ENCODE measurements at regions not wholly inside any gene's neighbourhood (a gene's known extent, or its start where the extent isn't known, plus 50 kb on each side); places are given as distances from the start of the nearest gene placed in this dataset.

- intact Hi-C loops (cut with DNase I) = no loop called here
- DNase-seq (no peak), ATAC-seq (no peak)
- Histone ChIP-seq H3K4me1 (no peaks in the 10 kb centered on the region), H3K27me3 (ENCODE audit: insufficient read depth in 3 of 3, low read length in 2 of 3) (no peaks in the 10 kb centered on the region), H3K27ac (no peak overlapping the region), H3K36me3 (ENCODE audit: insufficient read depth in 1 of 2, low read depth in 1 of 2) (no peaks in the 10 kb centered on the region), H3K9me3 (peaks cover 9% of the 10 kb centered on the region), H3K4me3 (no peak overlapping the region)
- TF ChIP-seq, protein P1, sequence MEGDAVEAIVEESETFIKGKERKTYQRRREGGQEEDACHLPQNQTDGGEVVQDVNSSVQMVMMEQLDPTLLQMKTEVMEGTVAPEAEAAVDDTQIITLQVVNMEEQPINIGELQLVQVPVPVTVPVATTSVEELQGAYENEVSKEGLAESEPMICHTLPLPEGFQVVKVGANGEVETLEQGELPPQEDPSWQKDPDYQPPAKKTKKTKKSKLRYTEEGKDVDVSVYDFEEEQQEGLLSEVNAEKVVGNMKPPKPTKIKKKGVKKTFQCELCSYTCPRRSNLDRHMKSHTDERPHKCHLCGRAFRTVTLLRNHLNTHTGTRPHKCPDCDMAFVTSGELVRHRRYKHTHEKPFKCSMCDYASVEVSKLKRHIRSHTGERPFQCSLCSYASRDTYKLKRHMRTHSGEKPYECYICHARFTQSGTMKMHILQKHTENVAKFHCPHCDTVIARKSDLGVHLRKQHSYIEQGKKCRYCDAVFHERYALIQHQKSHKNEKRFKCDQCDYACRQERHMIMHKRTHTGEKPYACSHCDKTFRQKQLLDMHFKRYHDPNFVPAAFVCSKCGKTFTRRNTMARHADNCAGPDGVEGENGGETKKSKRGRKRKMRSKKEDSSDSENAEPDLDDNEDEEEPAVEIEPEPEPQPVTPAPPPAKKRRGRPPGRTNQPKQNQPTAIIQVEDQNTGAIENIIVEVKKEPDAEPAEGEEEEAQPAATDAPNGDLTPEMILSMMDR (IDR thresholded peaks at IDR 0.05) = no peak
- WGBS, 3 donors = 80 to 88% (median 87%) methylated on average over 1 of the region's 1 CpG
These were observed 158.8 kb upstream of the DACH1 start for GRCh38 chr13:72025836-72026235.

DNA sequence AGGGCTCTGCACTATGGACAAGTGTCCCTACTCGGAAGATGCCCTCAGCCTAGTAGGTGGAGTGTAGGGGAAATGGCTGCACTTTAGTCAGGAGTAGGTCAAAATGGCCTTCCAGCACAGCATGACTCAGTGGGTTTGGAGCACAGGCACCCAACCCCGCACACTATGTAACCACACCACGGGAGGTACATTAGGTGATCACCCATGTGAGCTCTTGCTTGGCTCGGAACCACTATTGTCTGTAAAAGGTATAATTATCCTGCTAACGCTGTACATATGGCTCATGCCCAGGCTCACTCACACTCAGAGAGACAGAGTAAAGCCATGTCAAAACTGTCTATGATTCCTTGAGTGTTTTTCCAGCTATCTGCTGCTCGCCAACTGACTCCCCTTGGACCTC lies 156.9 kb upstream of the DACH1 start:
- ATAC-seq = no peak
- DNase-seq = no peak
- Histone ChIP-seq H3K36me3 (ENCODE audit: insufficient read depth in 1 of 2, low read depth in 1 of 2) (no peaks in the 10 kb centered on the region), H3K4me1 (no peaks in the 10 kb centered on the region), H3K4me3 (no peak overlapping the region), H3K27me3 (ENCODE audit: insufficient read depth in 3 of 3, low read length in 2 of 3) (no peaks in the 10 kb centered on the region), H3K9me3 (no peaks in the 10 kb centered on the region), H3K27ac (no peak overlapping the region)
- TF ChIP-seq, protein P1 (IDR thresholded peaks at IDR 0.05) = no peak
- WGBS, 3 donors = 89 to 93% (median 91%) methylated on average over 6 of the region's 6 CpGs
- intact Hi-C loops (cut with DNase I) = no loop called here

- H3K4me1 ChIP-seq = no peaks in the 10 kb centered on the region
These were observed 138.5 kb upstream of the DACH1 start for GRCh38 chr13:72005455-72005854.

DNA sequence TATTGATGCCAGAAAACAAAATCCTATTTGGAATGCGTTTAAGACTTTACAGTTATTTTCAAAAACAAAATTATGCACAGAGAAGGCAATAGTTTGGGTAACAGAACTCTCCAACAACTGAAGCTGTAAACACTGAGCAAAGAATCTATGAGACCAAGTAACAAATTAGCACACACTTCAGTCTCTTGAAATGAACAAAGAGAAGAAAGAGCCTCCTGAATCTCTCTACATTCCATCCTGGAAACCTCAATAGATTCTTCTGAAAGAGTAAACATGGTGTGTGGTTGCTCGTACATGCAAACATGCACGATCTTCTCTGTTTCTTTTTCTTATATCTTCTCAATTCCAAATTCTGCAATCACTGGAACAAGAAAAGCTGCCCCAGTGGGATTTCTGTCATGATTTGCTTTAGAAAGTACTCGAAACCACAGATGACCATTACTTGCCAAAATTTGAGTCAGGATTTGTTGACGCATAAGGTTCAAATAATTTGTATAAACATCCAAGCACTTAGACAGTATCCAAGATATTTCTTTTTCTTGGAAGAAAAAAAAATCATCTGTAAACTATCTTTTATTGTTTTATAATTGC lies 137.9 kb upstream of the DACH1 start:
- TF ChIP-seq, protein P1 (IDR thresholded peaks at IDR 0.05) = no peak
- intact Hi-C loops (cut with DNase I) = no loop called here
- H3K27ac ChIP-seq = no peak overlapping the region
- no peaks in the 10 kb centered on the region for H3K4me1 ChIP-seq
- no peaks in the 10 kb centered on the region for H3K27me3 ChIP-seq (ENCODE audit: insufficient read depth in 3 of 3, low read length in 2 of 3)
- no peaks in the 10 kb centered on the region for H3K36me3 ChIP-seq (ENCODE audit: insufficient read depth in 1 of 2, low read depth in 1 of 2)
- H3K9me3 ChIP-seq = no peaks in the 10 kb centered on the region
- no peak for DNase-seq
- 57 to 73% (median 63%) methylated on average over 5 of the region's 5 CpGs for WGBS, 3 donors
- no peak overlapping the region for H3K4me3 ChIP-seq
- ATAC-seq = no peak

More at GRCh38 chr13:72005455-72005854, 138.5 kb upstream of the DACH1 start:
- Histone ChIP-seq H3K36me3 (ENCODE audit: insufficient read depth in 1 of 2, low read depth in 1 of 2) (no peaks in the 10 kb centered on the region), H3K4me3 (no peak overlapping the region), H3K27ac (no peak overlapping the region), H3K9me3 (no peaks in the 10 kb centered on the region), H3K27me3 (ENCODE audit: insufficient read depth in 3 of 3, low read length in 2 of 3) (no peaks in the 10 kb centered on the region)
- TF ChIP-seq, protein P1 (IDR thresholded peaks at IDR 0.05) = no peak
- DNase-seq (no peak), ATAC-seq (no peak)
- intact Hi-C loops (cut with DNase I) = no loop called here

DNA sequence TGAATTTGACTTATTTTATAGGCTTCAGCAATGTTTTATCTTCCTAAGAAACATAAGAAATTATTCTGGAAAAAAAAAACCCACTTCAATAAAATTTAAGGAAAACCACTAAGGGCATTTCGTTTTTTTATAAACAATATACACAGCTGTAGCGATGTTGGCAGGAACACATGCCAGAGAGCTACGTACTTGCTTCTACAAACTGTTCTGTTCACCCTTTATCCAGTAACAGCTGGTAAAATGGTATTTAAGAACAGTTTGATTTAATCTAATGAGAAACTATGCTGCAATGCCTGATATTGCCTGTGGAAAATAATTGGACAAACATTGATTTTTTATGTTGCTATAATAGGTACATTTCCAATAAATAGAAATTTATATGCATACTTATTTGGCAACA lies 137.2 kb upstream of the DACH1 start:
- no peak overlapping the region for H3K4me3 ChIP-seq
- no peaks in the 10 kb centered on the region for H3K36me3 ChIP-seq (ENCODE audit: insufficient read depth in 1 of 2, low read depth in 1 of 2)
- H3K4me1 ChIP-seq = no peaks in the 10 kb centered on the region
- H3K27me3 ChIP-seq (ENCODE audit: insufficient read depth in 3 of 3, low read length in 2 of 3) = no peaks in the 10 kb centered on the region
- H3K27ac ChIP-seq = no peak overlapping the region
- TF ChIP-seq, protein P1 (IDR thresholded peaks at IDR 0.05) = no peak
- no peaks in the 10 kb centered on the region for H3K9me3 ChIP-seq
- WGBS, 3 donors = 27 to 49% (median 29%) methylated on average over 3 of the region's 3 CpGs
- DNase-seq (no peak), ATAC-seq (no peak)
- intact Hi-C loops (cut with DNase I) = no loop called here

All from psoas muscle (tissue), 7 donors.